Stimulated activated CD8-positive, alpha-beta memory T cell treated with anti-CD3 and anti-CD28 coated beads, Interleukin-7, amount 100 ng/mL, for 48 hours (primary cell): ENCODE measurements at regions not wholly inside any gene's neighbourhood (a gene's known extent, or its start where the extent isn't known, plus 50 kb on each side); places are given as distances from the start of the nearest gene placed in this dataset.
"Not testable (repeated sequence)": the region's sequence is repeated elsewhere in the genome, so short reads cannot be mapped to it uniquely, and the experiment has no call there.

ENCODE experiments used
- DNase-seq, 2 donors: peaks; one replicate each; pipeline ENCODE4 v3.0.0-alpha.2; 2020; ENCODE audit warnings: low read depth in 1 of 2; ENCODE audit errors: extremely low read depth in 1 of 2

GRCh38 chr7:4319280-4319679 lies 362.8 kb upstream of the FOXK1 start:
- DNase-seq = no peak

- no peak for DNase-seq
These were observed 356.4 kb upstream of the FOXK1 start for GRCh38 chr7:4325732-4326131.

GRCh38 chr7:4331711-4332110 lies 350.4 kb upstream of the FOXK1 start:
- no peak for DNase-seq

GRCh38 chr7:4338556-4338955 lies 343.5 kb upstream of the FOXK1 start:
- DNase-seq = no peak

GRCh38 chr7:4343272-4344247 lies 338.5 kb upstream of the FOXK1 start:
- no peak for DNase-seq

- DNase-seq = no peak
These were observed 337.1 kb upstream of the FOXK1 start for GRCh38 chr7:4345004-4345403.

GRCh38 chr7:4352069-4352468 lies 330.0 kb upstream of the FOXK1 start:
- no peak for DNase-seq

- DNase-seq = no peak
These were observed 320.3 kb upstream of the FOXK1 start for GRCh38 chr7:4361774-4362173.

- no peak for DNase-seq
These were observed 298.5 kb upstream of the FOXK1 start for GRCh38 chr7:4383584-4383983.

GRCh38 chr7:4386190-4386589 lies 295.9 kb upstream of the FOXK1 start:
- DNase-seq = no peak

GRCh38 chr7:4391103-4391502 lies 291.0 kb upstream of the FOXK1 start:
- not testable (repeated sequence) for DNase-seq

GRCh38 chr7:4394736-4395135 lies 287.4 kb upstream of the FOXK1 start:
- DNase-seq = no peak

GRCh38 chr7:4399121-4399520 lies 283.0 kb upstream of the FOXK1 start:
- no peak for DNase-seq

GRCh38 chr7:4399596-4399995 lies 282.5 kb upstream of the FOXK1 start:
- no peak for DNase-seq

GRCh38 chr7:4406288-4407058 lies 275.6 kb upstream of the FOXK1 start:
- DNase-seq = no peak

- no peak for DNase-seq
These were observed 272.1 kb upstream of the FOXK1 start for GRCh38 chr7:4409946-4410345.

GRCh38 chr7:4416396-4417056 lies 265.6 kb upstream of the FOXK1 start:
- DNase-seq = no peak

GRCh38 chr7:4428526-4428925 lies 253.6 kb upstream of the FOXK1 start:
- no peak for DNase-seq

- DNase-seq = no peak
These were observed 251.9 kb upstream of the FOXK1 start for GRCh38 chr7:4430227-4430626.

- DNase-seq = no peak
These were observed 247.8 kb upstream of the FOXK1 start for GRCh38 chr7:4434306-4434705.

- no peak for DNase-seq
These were observed 245.7 kb upstream of the FOXK1 start for GRCh38 chr7:4436361-4436895.
